ENCODE measurements at regions not wholly inside any gene's neighbourhood (a gene's known extent, or its start where the extent isn't known, plus 50 kb on each side); places are given as distances from the start of the nearest gene placed in this dataset.
A peak's percentile ranks its signal among the peaks of the same experiment; 100 is the strongest.

DNA sequence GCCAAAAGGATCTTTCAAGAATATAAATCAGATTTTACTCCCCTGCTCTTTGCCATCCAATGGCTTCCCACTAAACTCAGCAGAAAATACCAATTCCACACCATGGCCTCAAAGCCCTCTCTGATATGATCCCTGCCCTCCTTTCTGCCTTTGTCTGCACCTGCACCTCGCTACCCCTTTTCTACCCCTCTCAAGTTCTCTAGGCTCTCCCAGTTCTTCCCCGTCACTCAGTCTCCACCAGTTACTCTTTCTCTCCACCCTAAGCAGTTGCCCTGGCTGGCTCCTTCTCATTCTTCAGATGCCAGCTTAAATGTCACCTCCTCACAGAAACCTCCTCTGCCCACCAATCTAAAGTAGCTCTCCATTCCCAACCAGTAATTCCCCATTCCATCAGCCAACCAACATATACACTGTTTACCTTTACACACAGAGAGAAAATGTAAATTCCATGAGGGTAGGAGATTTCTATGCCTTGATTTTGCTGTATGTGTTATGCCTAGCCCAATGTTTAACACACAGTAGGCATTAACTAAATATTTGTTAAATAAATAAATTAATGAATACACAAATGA is 93.6 kb upstream of the LPP start:
- no peaks in the 10 kb centered on the region for H3K9me3 Mint-ChIP-seq
- no peaks in the 10 kb centered on the region for H3K27me3 Mint-ChIP-seq
- peaks cover 32% of the 10 kb centered on the region for H3K4me1 Mint-ChIP-seq
- H3K36me3 Mint-ChIP-seq (ENCODE audit: low read depth) = no peaks in the 10 kb centered on the region
- no peak for DNase-seq
- no peak overlapping the region for H3K4me3 Mint-ChIP-seq
- peak overlapping the region; percentile 26 for H3K27ac Mint-ChIP-seq
- intact Hi-C loops (cut with micrococcal nuclease) = loop anchor here (2.0 to 10.0 kb wide), 5 partner anchors 84 to 892 kb away; no protein-coding TSS in a partner anchor

- peaks cover 32% of the 10 kb centered on the region for H3K4me1 Mint-ChIP-seq
- peak overlapping the region; percentile 66 for H3K4me3 Mint-ChIP-seq
- intact Hi-C loops (cut with micrococcal nuclease) = loop anchor here (1.0 to 10.0 kb wide), 10 partner anchors 62 to 891 kb away; partner anchors contain the start of gene BCL6
- no peaks in the 10 kb centered on the region for H3K9me3 Mint-ChIP-seq
- peak overlapping the region; percentile 88 for H3K27ac Mint-ChIP-seq
- no peaks in the 10 kb centered on the region for H3K27me3 Mint-ChIP-seq
- H3K36me3 Mint-ChIP-seq (ENCODE audit: low read depth) = no peaks in the 10 kb centered on the region
- peak; percentile 85 for DNase-seq
These were observed 93.0 kb upstream of the LPP start for GRCh38 chr3:188060840-188061544.

DNA sequence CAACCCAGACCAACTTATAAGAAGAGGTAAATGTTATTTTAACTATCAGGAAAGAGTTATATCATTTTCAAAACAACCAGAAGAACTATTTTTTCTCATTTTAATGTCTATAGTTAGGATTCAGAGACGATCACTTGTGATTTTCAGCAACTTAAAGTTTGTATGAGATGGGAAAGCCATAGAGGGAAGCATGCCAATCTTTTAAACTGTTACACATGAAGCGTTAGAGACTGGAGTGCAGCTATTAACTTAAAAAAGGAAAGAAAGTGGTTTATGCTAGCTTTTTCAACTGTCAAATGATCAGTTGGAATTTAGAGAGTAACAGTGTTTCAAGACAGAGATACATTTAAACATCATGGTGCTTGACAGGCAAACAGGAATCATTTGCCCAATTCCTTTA is 91.7 kb upstream of the LPP start:
- DNase-seq = no peak
- Mint-ChIP-seq H3K4me1 (peaks cover 32% of the 10 kb centered on the region), H3K9me3 (no peaks in the 10 kb centered on the region), H3K27me3 (no peaks in the 10 kb centered on the region), H3K4me3 (no peak overlapping the region), H3K27ac (no peak overlapping the region), H3K36me3 (ENCODE audit: low read depth) (no peaks in the 10 kb centered on the region)
- intact Hi-C loops (cut with micrococcal nuclease) = loop anchor here (5.0 to 10.0 kb wide), 4 partner anchors 235 to 890 kb away; no protein-coding TSS in a partner anchor

DNA sequence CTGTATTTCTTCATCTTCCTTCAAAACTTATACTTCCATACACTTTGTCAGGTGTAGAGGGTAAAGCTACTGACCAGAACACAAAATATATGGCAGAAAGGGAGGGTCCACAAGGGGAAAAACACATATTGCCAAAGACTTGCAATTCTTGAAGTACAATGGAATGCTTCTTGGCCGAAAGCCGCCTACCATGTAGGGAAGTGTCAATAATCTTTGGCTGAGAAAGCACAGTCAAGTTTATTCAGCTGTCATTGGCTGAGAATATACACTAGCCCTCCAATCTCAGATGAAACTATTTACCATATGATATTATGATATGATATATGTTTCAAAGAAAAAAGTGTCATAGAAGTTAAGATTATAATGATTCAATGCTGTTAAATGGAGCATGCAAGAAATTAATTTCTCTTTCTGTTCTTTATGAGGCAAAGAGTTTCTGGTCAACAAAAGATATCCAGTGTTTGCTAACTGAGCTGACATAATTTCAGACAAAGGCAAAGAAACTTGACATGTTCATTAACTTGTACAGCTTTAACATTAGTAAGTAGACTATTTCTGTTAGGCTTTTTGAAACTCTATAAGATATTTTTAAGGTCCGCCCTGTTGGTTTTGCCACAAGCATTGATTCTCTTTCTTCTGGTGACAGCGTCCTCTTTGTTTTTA is 89.0 kb upstream of the LPP start:
- Mint-ChIP-seq H3K4me1 (peaks cover 28% of the 10 kb centered on the region), H3K27ac (no peak overlapping the region), H3K36me3 (ENCODE audit: low read depth) (no peaks in the 10 kb centered on the region), H3K27me3 (no peaks in the 10 kb centered on the region), H3K4me3 (no peak overlapping the region), H3K9me3 (no peaks in the 10 kb centered on the region)
- DNase-seq = no peak
- intact Hi-C loops (cut with micrococcal nuclease) = loop anchor here (5.0 to 10.0 kb wide), 4 partner anchors 232 to 887 kb away; no protein-coding TSS in a partner anchor

DNA sequence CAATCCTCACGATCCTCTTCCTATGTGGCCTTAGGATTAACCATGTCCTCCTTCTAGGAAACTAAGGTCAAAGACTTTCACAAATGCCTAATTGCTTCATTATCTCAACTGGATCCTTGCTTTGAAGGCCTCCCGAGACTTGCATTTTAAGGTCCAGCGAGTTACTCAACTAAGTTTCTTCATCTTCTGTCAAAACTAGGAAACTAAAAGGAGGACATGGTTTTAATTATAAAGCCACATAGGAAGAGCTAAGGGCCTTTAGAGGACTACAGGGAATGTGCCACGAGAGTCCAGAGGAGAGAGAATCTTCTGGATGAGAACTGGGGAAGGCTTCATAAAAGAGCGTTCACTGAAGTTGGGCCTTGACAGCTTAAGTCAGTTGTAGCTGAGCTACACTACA is 87.8 kb upstream of the LPP start:
- no peak for DNase-seq
- Mint-ChIP-seq H3K4me3 (no peak overlapping the region), H3K27ac (no peak overlapping the region), H3K4me1 (peaks cover 17% of the 10 kb centered on the region), H3K27me3 (peaks cover 2% of the 10 kb centered on the region), H3K9me3 (peaks cover 3% of the 10 kb centered on the region), H3K36me3 (ENCODE audit: low read depth) (no peaks in the 10 kb centered on the region)
- intact Hi-C loops (cut with micrococcal nuclease) = loop anchor here (10.0 kb wide), 1 partner anchor 849 kb away; no protein-coding TSS in a partner anchor

DNA sequence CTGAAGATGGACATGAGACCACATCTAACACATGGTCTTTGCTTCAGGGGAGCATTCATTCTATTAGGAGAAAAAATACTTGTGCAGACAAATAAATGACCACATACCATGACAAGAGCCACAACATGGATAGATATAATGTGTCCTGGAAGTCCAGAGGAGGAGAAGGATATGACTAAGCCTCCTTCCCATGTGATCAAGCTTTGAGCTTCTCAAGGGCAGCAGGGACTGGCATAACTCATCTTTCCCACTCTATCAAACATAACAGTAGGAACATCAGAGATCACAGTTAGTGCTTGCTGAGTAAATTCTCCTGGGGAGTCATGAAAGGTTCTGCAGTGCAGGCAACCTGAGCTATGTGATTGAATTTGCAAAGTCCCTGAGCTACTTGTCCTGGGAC is 86.0 kb upstream of the LPP start:
- Mint-ChIP-seq H3K27me3 (peaks cover 2% of the 10 kb centered on the region), H3K9me3 (peaks cover 3% of the 10 kb centered on the region), H3K4me1 (peaks cover 7% of the 10 kb centered on the region), H3K4me3 (no peak overlapping the region), H3K27ac (no peak overlapping the region), H3K36me3 (ENCODE audit: low read depth) (no peaks in the 10 kb centered on the region)
- DNase-seq = no peak
- intact Hi-C loops (cut with micrococcal nuclease) = loop anchor here (10.0 kb wide), 1 partner anchor 847 kb away; no protein-coding TSS in a partner anchor

- Mint-ChIP-seq H3K9me3 (peaks cover 3% of the 10 kb centered on the region), H3K4me1 (peaks cover 7% of the 10 kb centered on the region), H3K27ac (no peak overlapping the region), H3K4me3 (no peak overlapping the region), H3K27me3 (peaks cover 2% of the 10 kb centered on the region), H3K36me3 (ENCODE audit: low read depth) (no peaks in the 10 kb centered on the region)
- intact Hi-C loops (cut with micrococcal nuclease) = loop anchor here (10.0 kb wide), 1 partner anchor 846 kb away; no protein-coding TSS in a partner anchor
- DNase-seq = no peak
These were observed 85.6 kb upstream of the LPP start for GRCh38 chr3:188068342-188068741.

GRCh38 chr3:188071636-188072035 is 82.3 kb upstream of the LPP start:
- Mint-ChIP-seq H3K27ac (no peak overlapping the region), H3K9me3 (peaks cover 3% of the 10 kb centered on the region), H3K27me3 (peaks cover 2% of the 10 kb centered on the region), H3K36me3 (ENCODE audit: low read depth) (no peaks in the 10 kb centered on the region), H3K4me3 (no peak overlapping the region), H3K4me1 (no peaks in the 10 kb centered on the region)
- DNase-seq = no peak
- intact Hi-C loops (cut with micrococcal nuclease) = no loop called here

GRCh38 chr3:188076176-188076575 is 77.8 kb upstream of the LPP start:
- peaks cover 4% of the 10 kb centered on the region for H3K4me1 Mint-ChIP-seq
- no peak overlapping the region for H3K4me3 Mint-ChIP-seq
- H3K27me3 Mint-ChIP-seq = no peaks in the 10 kb centered on the region
- H3K27ac Mint-ChIP-seq = no peak overlapping the region
- intact Hi-C loops (cut with micrococcal nuclease) = loop anchor here (2.0 kb wide), 1 partner anchor 21 kb away; no protein-coding TSS in a partner anchor
- DNase-seq = no peak
- H3K9me3 Mint-ChIP-seq = peaks cover 18% of the 10 kb centered on the region
- H3K36me3 Mint-ChIP-seq (ENCODE audit: low read depth) = peaks cover 1% of the 10 kb centered on the region

GRCh38 chr3:188077160-188077799 is 76.7 kb upstream of the LPP start:
- DNase-seq = no peak
- Mint-ChIP-seq H3K9me3 (peaks cover 18% of the 10 kb centered on the region), H3K27me3 (no peaks in the 10 kb centered on the region), H3K4me1 (peaks cover 4% of the 10 kb centered on the region), H3K36me3 (ENCODE audit: low read depth) (peaks cover 1% of the 10 kb centered on the region), H3K4me3 (no peak overlapping the region), H3K27ac (no peak overlapping the region)
- intact Hi-C loops (cut with micrococcal nuclease) = loop anchor here (2.0 kb wide), 1 partner anchor 20 kb away; no protein-coding TSS in a partner anchor

DNA sequence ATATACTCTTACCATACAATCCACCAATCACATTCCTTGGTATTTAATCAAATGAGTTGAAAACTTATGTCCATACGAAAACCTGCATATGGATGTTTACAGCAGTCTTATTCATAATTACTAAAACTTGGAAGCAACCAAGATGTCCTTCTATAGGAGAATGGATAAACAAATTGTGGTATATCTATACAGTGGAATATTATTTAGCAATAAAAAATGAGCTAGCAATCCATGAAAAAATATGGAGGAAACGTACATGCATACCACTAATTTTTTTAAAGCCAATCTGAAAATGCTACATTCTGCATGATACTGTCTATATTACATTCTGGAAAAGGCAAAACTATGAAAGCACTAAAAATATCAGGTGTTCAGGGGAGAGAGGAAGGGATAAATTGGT is 73.9 kb upstream of the LPP start:
- peaks cover 4% of the 10 kb centered on the region for H3K4me1 Mint-ChIP-seq
- peaks cover 18% of the 10 kb centered on the region for H3K9me3 Mint-ChIP-seq
- no peak overlapping the region for H3K4me3 Mint-ChIP-seq
- intact Hi-C loops (cut with micrococcal nuclease) = no loop called here
- no peak for DNase-seq
- H3K27me3 Mint-ChIP-seq = no peaks in the 10 kb centered on the region
- no peak overlapping the region for H3K27ac Mint-ChIP-seq
- peaks cover 1% of the 10 kb centered on the region for H3K36me3 Mint-ChIP-seq (ENCODE audit: low read depth)

DNA sequence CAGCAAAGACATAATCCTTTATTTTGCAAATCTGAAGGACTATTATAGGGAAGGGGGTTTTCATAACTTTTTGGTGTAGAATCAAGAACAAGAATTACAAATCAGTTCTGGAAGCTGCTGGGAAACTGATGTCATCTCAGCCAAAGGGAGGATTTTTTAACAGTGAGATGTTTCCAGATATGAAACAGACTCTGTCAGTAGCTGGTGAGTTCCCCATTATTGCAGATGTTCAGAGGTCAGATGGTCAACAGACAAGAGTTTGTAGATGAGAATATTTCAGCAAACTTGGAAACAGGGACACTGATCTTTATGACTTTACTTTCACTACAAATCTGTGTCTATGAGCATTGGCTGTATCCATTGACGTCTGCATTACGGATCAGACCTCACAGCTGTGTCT is 71.9 kb upstream of the LPP start:
- H3K36me3 Mint-ChIP-seq (ENCODE audit: low read depth) = peaks cover 1% of the 10 kb centered on the region
- intact Hi-C loops (cut with micrococcal nuclease) = no loop called here

DNA sequence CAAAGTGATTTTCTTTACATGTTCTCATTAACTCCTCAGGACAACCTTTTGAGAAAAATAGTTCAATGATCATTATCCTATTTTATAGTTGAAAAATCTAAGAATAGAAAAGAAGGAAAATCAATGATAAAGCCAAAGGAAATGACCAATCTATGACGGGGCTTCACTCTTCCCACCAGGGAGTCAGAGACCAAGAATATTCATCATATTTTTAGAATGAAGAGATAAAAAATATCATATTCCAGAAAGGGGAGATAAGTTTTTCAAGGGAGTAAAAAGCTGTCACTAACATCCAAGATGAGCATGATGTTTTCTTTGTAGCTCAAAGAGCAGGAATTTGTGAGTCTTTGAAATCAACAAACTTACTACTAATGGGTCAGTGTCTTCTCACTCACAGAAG is 71.5 kb upstream of the LPP start:
- intact Hi-C loops (cut with micrococcal nuclease) = no loop called here
- Mint-ChIP-seq H3K4me3 (no peak overlapping the region), H3K9me3 (peaks cover 14% of the 10 kb centered on the region), H3K27ac (no peak overlapping the region), H3K4me1 (peaks cover under 1% of the 10 kb centered on the region), H3K27me3 (no peaks in the 10 kb centered on the region), H3K36me3 (ENCODE audit: low read depth) (peaks cover 1% of the 10 kb centered on the region)
- DNase-seq = no peak

More for the DNA sequence above, 71.9 kb upstream of the LPP start:
- Mint-ChIP-seq H3K4me1 (peaks cover 4% of the 10 kb centered on the region), H3K27me3 (no peaks in the 10 kb centered on the region), H3K4me3 (no peak overlapping the region), H3K27ac (no peak overlapping the region), H3K9me3 (peaks cover 18% of the 10 kb centered on the region)
- DNase-seq = no peak

All from activated CD4-positive, alpha-beta T cell treated with anti-CD3 and anti-CD28 coated beads, Interleukin-2, amount 10 ng/mL, durations not matched to agents 24 days and 14 days (primary cell).